ENCODE measurements at regions not wholly inside any gene's neighbourhood (a gene's known extent, or its start where the extent isn't known, plus 50 kb on each side); places are given as distances from the start of the nearest gene placed in this dataset.
"Not testable (repeated sequence)": the region's sequence is repeated elsewhere in the genome, so short reads cannot be mapped to it uniquely, and the experiment has no call there.

DNA sequence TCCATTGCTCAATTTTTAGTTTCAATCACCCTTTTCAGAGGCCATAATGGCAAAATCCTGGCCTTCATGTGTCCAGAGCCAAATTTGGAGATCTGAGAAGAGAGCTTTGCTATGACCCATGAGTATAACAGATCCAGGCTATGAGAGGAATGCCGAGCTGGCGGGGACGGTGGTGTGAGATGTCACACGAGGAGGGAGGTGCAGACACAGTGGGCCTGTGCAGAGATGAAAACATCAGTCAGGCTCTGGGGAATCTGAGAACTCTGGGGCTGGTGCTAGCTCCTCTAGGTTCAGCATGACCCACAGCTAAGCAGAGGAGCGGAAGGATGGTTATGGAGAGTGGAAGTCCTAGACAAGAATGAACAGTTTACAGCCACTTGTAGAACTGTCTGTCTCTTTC, 398.3 kb upstream of the ATP10A start:
- no peak for DNase-seq (ENCODE audit: low read depth)

DNA sequence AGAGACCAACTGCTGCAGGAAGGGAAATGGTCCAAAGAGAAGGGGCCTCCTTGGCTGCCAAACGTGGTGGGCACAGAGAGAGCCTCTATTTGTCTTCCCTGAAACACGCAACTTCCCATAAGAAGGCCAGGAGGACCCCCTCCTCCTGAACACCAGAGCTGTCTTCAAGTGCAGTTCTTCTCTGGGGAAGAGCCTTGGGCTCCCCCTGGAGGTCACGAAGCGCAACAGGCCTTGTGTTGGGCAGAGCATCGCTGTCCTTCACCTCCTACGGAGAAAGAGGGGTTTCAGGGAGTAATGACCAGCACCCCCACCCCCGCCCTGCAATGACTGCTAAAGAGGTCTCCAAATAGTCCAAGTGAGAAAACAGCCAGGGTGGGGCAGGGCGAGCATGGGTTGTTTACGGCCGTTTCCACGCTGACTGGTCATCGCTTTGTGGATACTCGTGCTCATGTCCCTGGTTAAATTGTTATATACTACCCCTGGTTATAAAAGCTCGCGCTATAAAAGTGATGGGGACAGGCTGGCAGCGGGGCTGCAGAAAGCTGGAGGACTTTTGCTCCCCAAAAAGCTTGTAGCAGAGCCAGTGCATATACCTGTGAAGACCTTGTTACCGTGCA, 397.5 kb upstream of the ATP10A start:
- DNase-seq (ENCODE audit: low read depth), result peak; percentile 2

DNA sequence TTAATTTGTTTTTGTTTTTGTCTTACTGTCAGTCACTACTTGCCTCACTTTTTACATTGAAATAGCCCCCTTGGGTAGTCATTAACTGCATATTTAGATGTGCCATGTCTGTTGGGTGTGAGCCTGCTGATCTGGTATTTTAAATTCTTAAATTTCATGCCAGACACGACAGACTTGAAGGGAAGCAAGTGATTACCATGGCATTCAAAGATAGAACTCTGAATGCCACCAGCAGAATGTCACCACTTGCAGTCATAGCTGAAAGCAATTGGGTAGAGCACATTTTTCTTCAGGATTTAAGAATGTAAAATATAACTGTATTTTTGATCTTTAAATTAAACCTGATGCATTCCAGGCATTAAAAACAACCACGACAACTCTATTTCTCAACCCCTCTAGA, 396.5 kb upstream of the ATP10A start:
- no peak for DNase-seq (ENCODE audit: low read depth)

DNA sequence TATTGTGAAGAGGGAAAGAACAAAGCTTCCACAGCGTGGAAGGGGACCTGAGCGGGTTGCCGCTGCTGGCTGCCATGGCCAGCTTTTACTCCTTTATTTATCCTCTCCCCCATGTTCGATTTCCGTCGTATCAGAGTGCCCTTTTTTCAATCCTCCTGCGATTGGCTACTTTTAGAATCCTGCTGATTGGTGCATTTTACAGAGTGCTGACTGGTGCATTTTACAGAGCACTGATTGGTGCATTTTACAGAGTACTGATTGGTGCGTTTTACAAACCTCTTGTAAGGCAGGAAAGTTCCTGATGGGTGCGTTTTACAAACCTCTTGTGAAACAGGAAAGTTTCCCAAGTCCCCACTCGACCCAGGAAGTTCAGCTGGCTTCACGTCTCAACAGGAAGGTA, 381.7 kb upstream of the ATP10A start:
- not testable (repeated sequence) for DNase-seq (ENCODE audit: low read depth)

DNA sequence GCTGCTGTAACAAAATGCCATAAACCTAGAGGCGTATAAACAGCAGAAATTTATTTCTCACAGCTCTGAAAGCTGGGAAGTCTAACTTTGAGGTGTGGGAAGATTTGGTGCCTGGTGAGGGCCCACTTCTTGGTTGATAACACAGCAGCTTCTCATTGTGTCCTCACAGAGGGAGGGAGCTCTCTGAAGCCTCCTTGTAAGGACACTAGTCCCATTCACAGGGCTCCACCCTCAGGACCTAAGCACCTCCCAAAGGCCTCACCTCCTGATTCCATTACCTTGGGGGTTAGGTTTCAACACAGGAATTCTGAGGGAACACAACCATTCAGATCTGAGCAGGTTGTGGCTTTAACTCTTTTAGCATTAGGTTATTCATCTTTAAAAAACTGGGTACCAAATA, 380.3 kb upstream of the ATP10A start:
- no peak for DNase-seq (ENCODE audit: low read depth)

DNA sequence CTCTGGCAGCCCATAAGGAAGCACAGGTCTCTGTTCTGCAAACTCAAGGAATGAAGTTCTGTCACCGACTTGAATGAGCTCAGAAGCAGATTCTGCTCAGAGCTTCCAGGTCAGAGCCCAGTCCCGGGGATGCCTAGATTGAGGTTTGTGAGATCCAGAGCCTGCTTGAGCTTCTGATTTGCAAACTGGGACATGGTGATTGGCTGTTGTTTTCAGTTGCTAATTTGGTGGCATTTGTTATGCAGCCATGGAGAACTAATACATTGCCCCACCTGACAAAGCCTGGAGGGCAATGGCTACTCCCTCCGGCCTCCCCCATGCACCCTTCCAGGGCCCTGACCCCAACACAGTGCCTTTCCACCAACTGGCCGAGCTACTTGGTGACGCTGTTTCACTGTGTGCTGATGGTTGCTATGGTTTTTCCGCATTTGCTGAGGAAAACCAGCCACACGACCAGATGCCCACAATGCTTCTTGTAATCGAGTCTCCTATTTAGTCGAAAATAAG, 379.5 kb upstream of the ATP10A start:
- DNase-seq (ENCODE audit: low read depth), result no peak

DNA sequence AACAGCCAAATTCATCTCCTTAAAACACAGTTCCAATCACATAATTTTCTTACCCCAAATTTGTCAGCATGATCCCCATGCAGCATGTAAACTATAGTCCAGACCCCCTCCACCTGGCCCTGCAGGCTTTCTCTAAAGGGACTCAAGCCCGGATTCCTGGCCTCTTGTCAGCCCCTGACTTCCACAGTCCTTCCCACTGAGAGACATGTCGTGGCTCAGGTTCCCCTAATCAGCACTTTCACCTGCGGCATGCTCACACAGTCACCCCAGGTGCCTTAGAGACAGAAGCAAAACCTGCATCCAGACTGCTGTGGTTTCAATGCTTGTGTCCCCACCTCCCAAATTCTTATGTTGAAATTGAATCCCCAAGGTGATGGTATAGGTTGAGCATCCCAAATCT, 372.7 kb upstream of the ATP10A start:
- no peak for DNase-seq (ENCODE audit: low read depth)

DNA sequence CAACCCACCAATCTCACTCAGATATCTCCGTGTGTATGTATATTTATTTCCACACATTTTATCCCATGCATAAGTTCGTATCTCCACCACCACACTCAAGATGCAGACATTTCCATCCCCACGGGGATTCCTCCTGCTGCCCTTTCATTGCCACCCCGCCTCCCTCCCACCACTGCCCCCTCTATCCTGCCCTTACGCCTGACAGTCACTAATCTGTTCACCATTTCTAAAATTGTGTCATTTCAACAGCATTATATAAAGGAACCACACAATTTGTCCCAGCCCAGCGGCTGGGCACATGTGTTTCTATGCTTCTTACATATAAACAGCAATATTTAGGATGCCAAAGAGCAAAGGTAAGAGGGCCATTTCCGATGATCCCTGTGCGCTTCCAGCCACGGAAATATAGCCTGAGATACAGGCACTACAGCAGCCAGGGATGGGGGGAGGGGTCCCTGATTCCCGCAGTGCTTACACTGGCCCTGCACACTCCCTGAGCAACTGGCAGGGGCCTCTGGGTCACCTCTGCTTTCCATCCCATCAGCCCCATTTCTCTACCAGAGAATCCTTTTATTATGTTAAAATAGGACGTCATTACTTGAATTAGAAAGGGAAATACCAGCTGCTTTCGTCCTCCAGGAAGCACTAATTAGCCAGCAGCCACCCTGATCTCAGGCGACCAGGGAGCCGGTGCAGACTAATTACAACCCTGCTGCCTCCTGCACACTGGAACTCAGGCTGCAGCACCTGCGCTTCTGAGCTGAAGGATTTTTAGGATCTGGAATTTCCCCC, 372.0 kb upstream of the ATP10A start:
- DNase-seq (ENCODE audit: low read depth), result no peak

DNA sequence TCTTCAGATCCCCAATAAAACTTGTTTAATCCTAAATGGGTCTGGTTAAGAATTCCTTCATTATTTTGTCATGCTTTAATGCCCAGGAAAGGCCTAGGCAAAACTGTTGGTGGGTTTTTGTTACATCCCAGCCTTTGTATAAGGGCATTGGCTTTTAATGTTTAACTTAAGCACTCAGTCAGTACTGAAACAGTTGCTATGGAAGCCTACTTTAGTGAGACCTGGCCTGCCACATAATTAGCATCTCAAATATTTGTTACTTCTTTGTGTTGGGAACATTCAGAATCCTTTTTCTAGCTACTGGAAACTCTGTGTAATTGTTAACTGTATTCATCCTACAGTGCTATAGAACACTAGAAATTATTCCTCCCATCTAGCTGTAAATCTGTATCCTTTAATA, 369.6 kb upstream of the ATP10A start:
- no peak for DNase-seq (ENCODE audit: low read depth)

DNA sequence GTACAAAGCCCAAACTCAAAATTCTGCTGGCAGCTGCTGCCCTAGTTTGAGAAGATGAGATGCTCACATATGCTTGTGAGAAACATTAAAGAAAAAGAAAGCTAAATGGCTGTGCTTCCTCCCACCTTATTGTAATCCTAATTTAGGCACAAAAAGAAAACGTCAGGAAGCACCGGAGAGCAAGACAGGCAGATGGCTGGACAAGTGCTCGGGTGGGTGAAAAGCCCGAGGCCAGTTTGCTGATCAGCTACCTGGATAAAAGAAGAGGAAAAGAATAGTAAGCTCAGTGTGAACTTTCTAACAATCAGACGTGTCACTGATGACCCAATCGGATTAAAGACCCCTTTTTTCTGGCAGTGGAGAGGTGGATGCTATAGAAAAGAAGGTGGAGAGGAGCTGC, 368.0 kb upstream of the ATP10A start:
- no peak for DNase-seq (ENCODE audit: low read depth)

DNA sequence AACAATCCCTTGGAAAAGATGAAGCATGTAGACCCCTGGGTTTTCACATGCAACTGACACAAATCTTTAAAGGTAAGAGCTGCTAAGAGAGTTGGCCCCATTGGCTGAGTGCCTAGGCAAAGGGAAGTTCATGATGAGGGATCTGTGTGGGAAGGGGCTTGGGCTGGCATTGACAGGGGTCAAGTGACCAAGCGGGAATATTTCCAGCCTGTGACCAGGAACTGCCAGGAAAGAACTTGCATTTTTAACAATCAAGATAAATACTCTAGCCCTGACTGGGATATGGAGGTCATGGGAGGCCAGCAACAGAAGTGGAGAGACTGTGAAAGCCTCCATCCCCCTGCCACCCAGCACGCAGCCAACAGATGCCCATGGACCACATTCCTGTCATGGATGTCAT, 361.1 kb upstream of the ATP10A start:
- no peak for DNase-seq (ENCODE audit: low read depth)

DNA sequence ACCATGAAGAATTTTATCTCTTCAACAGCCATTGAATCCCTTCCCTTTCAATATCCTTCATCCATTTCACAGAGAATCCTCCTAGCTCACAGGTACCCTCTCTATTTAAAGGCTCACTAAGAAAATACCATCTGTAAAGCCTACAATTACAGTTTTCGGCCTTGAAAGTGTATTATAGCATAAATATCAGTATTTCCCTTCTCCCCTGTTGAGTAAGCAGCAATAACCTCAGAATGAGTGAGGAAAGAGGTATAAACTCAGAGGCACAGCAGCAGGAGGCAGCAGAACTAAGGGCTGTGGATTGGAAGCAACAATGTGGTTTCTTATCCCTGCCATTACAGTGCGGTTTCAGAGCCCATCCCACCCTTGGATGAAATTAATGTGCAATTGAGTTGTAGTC, 360.6 kb upstream of the ATP10A start:
- no peak for DNase-seq (ENCODE audit: low read depth)

DNA sequence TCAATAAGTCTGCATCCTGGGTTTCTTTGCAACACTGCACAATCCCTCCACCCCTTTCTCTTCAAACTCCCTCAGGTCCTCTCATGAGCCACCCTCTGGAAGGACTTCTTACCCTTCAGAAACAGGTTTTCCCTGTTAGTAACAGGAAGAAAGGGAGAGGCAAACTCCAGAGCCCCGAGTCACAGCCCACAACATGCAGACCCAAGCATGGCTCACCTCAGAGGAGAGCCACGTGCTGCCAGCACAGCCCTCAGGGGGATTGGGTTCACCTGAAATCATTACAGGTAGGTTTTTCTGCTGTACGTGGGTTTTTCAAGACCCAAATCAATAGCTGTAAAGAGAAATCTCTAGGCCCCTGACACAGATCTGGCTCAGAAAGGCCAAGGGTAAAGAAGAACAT, 359.7 kb upstream of the ATP10A start:
- no peak for DNase-seq (ENCODE audit: low read depth)

DNA sequence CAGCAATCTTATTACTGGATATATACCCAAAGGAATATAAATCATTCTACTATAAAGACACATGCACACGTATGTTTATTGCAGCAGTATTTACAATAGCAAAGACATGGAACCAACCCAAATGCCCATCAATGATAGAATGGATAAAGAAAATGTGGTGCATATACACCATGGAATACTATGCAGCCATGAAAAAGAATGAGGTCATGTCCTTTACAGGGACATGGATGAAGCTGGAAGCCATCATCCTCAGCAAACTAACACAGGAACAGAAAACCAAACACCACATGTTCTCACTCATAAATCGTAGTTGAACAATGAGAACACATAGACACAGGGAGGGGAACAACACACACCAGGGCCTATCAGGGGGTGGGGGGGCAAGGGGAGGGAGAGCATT, 353.9 kb upstream of the ATP10A start:
- DNase-seq (ENCODE audit: low read depth), result not testable (repeated sequence)

DNA sequence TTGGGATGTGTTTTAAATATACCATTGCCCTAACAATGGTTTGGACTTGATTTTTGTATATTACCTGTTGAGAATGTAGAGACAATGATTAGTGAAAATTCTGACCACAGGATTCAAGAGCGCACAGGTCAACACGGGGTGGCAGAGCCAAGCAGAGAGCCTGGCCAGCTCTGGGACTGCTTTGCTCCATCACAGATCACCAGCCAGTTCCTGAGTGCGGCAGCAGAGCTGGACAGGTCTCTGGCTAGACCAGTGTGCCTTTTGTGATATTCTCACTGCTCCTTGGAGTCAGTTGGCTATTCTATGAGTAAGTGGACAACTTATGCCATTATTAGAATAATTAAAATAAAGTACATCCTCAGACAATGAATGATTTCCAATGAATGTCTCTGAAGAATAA, 351.2 kb upstream of the ATP10A start:
- DNase-seq (ENCODE audit: low read depth), result no peak

DNA sequence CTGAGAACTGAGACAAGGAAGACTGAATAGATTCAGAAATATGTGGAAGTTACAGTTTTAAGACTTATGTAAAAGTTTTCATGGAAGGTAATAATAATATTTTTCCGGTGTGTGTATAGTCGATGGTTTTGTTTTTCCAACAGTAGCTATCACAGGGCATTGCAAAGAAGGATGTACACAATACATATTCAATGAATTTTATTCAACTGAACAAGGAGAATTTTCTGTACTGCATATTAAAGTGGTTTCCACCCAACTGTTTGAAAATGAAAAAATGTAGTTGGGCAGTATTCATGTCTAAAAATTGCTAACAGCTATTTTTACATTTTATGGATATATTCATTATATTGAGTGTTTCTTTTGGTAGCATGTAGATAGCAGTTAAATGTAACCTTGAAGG, 350.3 kb upstream of the ATP10A start:
- DNase-seq (ENCODE audit: low read depth), result no peak

DNA sequence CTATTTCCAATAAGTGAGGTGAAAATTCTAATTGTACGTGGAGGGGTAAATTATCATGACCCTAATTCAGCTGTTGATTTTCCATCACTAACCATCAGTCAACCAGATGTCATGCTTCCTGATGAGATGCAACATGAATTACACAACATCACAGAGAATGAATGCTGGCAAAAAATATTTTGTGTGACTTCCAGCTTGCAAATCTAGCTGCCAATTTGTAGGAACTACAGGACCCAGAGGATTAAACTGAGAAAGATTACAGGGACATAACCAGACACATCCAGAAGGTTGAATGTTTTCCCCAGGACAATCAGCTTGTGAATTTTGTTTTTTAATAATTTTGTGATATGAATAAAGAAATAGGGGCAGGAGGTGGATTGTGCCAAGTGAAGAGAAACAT, 349.0 kb upstream of the ATP10A start:
- no peak for DNase-seq (ENCODE audit: low read depth)

DNA sequence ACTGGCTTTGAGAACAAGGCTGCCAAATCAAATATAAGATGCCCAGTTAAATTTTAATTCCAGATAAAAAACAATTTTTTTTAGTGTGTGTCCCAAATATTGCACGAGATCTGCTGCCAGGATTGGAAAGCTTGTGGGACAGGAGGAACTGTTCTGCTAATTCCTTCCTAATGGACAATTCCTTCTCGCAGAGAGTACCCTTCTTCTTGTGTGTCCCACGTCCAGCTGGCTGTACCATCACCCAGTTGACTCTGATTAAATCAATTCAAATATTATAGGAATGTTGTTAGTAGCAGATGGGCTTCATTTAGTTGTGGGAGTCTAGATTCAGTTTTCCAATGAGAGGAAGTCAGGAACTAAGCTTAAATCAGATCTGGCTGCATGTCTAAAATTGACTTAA, 347.9 kb upstream of the ATP10A start:
- DNase-seq (ENCODE audit: low read depth), result no peak

DNA sequence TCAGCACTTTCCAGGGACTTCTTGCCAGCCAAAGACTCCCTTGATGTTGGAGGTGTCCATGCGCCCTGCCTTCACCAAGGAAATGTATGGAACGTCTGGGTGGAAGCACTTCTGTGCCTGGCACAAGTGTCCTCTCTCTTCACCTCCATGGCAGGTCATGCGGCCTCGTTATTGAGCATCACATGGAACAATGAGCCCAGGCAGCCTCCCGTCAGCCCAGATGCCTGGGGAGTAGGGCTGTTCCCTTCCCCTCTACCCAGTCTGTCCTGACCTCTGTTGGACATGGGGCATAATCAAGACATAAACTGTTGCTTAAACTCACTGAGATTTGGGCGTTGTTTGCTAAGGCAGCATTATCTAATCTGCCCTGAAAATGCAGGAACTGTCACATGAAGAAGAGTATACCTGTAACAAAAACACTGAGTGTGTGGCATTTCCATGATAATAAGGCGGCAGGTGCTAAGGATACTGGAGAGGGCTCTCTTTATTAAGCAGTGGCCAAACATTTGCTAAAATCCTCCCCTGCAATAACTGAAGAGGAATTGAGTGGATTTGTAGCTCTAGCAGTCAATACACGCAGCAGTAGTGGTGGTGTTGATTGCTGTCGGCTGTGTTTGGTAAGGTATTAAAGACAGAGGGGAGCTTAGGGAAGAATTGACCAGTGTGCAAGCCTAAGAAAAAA, 338.2 kb upstream of the ATP10A start:
- no peak for DNase-seq (ENCODE audit: low read depth)

DNA sequence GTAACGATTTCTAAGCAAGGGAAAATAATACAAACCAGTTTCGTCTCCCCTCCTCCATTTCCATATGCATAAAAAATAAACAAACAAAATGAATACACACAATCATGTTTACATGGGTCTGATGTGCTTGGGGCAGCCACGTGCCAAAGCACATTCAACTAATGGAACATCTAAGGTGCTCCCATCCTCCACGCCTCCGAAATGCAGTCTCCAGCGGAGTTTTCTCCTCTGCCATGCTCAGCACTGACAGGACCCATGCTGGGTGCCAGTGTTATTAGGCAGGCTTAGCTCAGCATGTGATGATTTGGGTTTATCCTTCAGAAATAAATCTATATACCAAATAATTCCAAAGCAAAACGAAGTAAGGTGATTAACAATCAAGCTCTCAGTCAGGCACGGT, 337.3 kb upstream of the ATP10A start:
- no peak for DNase-seq (ENCODE audit: low read depth)

DNA sequence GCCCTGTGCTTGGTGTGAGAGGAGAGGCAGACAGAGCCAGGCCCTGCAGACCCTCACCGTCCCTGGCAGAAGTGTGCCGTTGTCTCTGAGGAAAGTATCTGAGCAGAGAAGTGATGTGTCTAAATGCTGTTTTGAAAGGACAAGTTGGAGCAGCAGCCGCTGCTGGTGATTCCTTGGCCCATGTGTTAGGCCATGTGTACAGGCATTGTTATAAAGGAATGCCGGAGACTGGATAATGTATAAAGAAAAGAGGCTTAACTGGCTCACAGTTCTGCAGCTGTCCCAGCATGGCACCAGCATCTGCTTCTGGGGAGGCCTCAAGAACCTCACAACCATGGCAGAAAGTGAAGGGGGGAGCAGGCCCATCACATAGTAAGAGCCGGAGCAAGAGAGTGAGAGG, 334.6 kb upstream of the ATP10A start:
- no peak for DNase-seq (ENCODE audit: low read depth)

DNA sequence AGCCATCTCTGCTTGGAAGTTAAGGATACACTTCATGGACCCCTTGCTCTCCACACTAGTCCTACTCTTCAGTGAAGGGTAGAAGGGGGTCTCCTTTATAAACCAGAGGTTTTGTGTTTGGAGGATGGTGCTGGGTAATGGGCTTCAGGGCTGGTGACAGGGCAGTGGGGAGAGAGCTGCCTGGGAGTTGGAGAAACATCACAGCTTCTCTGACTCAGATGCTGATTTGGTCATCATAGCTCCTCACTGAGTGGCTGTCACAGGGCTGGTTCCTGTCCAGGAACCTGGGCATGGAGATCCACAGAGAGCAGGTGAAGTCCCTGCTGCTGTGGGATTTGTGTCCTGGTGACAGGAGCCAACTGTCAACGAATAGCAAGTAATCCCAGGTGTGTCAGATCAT, 333.9 kb upstream of the ATP10A start:
- DNase-seq (ENCODE audit: low read depth), result no peak

DNA sequence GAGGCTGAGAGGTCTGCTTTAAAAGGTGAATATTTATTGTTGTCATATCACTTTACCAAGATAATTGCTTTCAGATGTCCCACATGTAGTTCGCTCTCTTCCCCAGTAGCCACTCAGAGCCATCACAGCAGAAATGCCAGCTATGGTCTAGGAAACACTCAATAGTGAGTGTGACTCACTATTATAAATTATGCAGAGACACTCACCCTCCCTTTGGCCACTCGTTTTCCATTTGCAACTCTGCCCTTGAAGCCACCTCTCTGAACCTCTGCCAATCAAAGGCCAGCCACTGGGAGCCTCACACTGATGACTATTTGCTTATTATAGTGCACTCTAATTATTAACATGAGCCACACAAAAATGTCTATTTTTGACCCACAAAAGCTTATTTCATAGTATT, 328.1 kb upstream of the ATP10A start:
- DNase-seq (ENCODE audit: low read depth), result no peak
